GM23338 (cell line): ENCODE measurements at regions not wholly inside any gene's neighbourhood (a gene's known extent, or its start where the extent isn't known, plus 50 kb on each side); places are given as distances from the start of the nearest gene placed in this dataset.

ENCODE experiments used
- CREB1 ChIP-seq: fragments of 250-450 bp; sonication (Bioruptor Pico); IDR thresholded peaks from 2 replicates; pipeline ENCODE4 v1.5.0; 2020; ENCODE audit warnings: low read depth, mild to moderate bottlenecking, moderate library complexity
- CTCF ChIP-seq, 2 experiments: fragments of 200-600 bp in 1 of 2; sonication (generic) in 1 of 2; conservative IDR thresholded peaks; 2 replicates each; pipeline versions ENCODE4 v1.5.1 to v1.6.1; 2016 to 2017; ENCODE audit warnings: antibody characterized with exemption in 2 of 2, low read depth in 2 of 2, mild to moderate bottlenecking in 2 of 2, moderate library complexity in 1 of 2
- EZH2 ChIP-seq: fragments of 200-600 bp; sonication (generic); IDR thresholded peaks from one replicate; pipeline ENCODE4 v1.8.0; 2017; ENCODE audit warnings: antibody characterized with exemption, mild to moderate bottlenecking, low read depth; ENCODE audit not compliant: unreplicated experiment
- JUNB ChIP-seq: IDR thresholded peaks from one replicate; pipeline ENCODE4 v1.6.1; 2016; ENCODE audit warnings: antibody characterized with exemption; ENCODE audit not compliant: unreplicated experiment
- REST ChIP-seq: IDR thresholded peaks from one replicate; pipeline ENCODE4 v1.6.1; 2018; ENCODE audit warnings: antibody characterized with exemption; ENCODE audit not compliant: unreplicated experiment

- TF ChIP-seq CTCF (conservative IDR thresholded peaks at IDR 0.05; ENCODE audit: low read depth in 2 of 2) = no peak
- no peak for TF ChIP-seq EZH2
- no peak for TF ChIP-seq REST
- TF ChIP-seq CREB1 (CRISPR knock-in tag) = no peak
- no peak for TF ChIP-seq JUNB
These were observed 311.4 kb downstream of the TMEM167A start for GRCh38 chr5:82765765-82766164.
